ENCODE measurements at regions not wholly inside any gene's neighbourhood (a gene's known extent, or its start where the extent isn't known, plus 50 kb on each side); places are given as distances from the start of the nearest gene placed in this dataset.

DNA sequence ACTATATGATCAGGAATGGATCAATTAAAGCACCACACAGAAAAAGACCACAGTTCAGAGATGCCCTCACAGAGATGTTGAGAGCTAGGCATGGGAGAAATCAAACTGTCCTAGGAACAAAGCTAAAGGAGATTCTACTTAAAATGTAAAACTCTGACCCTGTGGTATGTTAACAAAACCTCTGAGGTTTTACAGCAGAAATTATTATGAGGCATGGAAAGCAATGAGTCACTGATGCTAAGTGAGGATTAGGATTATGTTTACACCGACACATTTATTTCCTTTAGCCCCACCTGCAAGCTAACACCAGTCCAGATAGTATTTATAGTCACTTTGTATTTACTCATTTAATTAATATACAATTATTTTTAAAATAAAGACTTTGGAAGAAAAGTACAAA, 1242.2 kb downstream of the OTOL1 start:
- no peak for TF ChIP-seq CTCF (IDR thresholded peaks at IDR 0.05)
- TF ChIP-seq POLR2A (IDR thresholded peaks at IDR 0.05) = no peak
- no peak for TF ChIP-seq EP300 (IDR thresholded peaks at IDR 0.05)

All from gastroesophageal sphincter (tissue), 3 donors.